GM13977 (cell line): ENCODE measurements at regions not wholly inside any gene's neighbourhood (a gene's known extent, or its start where the extent isn't known, plus 50 kb on each side); places are given as distances from the start of the nearest gene placed in this dataset.

Experiments
- DNase-seq: peaks from one replicate; pipeline ENCODE4 v3.0.0; 2012; ENCODE audit warnings: low spot score
- in situ Hi-C: fragments of 300-500 bp; cut with MboI; formaldehyde crosslinking; loops from one replicate; pipeline ENCODE4 v1.12.0; 2022; ENCODE audit warnings: low sequenced_read_pairs, low pct_unique_long_range_greater_than_20kb, mixed read lengths, inconsistent platforms; ENCODE audit not compliant: unreplicated experiment
- TF ChIP-seq, protein P1 (sequence below): IDR thresholded peaks from 2 replicates; pipeline ENCODE4 v1.5.1; 2012; ENCODE audit warnings: mild to moderate bottlenecking, control low read depth; ENCODE audit not compliant: insufficient read depth; ENCODE audit errors: extremely low read depth, missing control alignments

DNA sequence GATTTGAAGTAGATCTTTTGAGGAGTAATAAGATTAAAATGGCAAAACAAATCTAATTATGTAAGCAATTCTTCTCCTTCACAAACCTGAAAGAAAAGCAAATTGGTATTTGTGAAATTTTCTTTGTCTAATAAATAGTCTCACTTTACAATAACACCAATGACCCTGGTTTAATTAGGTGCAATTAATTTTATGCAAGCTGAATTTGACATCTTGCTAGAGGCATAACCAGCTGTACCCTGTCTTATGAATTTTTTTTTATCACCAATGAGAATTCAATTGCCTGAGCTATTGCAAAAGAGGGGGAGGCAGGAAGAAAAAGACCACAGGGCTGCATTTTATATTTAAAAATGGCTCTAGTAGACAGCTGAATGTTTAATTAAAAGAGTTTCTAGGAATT, 113.5 kb upstream of the IL12A start:
- TF ChIP-seq, protein P1, sequence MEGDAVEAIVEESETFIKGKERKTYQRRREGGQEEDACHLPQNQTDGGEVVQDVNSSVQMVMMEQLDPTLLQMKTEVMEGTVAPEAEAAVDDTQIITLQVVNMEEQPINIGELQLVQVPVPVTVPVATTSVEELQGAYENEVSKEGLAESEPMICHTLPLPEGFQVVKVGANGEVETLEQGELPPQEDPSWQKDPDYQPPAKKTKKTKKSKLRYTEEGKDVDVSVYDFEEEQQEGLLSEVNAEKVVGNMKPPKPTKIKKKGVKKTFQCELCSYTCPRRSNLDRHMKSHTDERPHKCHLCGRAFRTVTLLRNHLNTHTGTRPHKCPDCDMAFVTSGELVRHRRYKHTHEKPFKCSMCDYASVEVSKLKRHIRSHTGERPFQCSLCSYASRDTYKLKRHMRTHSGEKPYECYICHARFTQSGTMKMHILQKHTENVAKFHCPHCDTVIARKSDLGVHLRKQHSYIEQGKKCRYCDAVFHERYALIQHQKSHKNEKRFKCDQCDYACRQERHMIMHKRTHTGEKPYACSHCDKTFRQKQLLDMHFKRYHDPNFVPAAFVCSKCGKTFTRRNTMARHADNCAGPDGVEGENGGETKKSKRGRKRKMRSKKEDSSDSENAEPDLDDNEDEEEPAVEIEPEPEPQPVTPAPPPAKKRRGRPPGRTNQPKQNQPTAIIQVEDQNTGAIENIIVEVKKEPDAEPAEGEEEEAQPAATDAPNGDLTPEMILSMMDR: no peak
- in situ Hi-C loops: loop anchor here (25.0 kb wide), 1 partner anchor 462 kb away; no protein-coding TSS in a partner anchor
- DNase-seq: no peak

DNA sequence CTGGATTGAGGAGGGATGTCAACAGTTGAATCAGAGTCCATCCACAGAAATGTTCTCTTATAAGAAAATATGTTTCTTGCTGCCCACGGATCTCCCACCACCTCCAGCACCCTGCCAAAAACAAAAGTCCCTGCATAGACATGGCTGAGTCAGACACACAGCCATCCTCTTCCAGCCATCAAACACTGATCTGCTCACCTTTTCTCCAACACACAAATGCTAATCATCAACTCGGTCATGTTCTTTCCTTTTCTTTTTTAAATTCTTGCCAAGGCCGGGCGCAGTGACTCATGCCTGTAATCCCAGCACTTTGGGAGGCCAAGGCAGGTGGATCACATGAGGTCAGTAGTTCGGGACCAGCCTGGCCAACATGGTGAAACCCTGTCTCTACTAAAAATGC, 110.7 kb upstream of the IL12A start:
- TF ChIP-seq, protein P1: no peak
- in situ Hi-C loops: loop anchor here (25.0 kb wide), 1 partner anchor 459 kb away; no protein-coding TSS in a partner anchor
- no peak for DNase-seq

DNA sequence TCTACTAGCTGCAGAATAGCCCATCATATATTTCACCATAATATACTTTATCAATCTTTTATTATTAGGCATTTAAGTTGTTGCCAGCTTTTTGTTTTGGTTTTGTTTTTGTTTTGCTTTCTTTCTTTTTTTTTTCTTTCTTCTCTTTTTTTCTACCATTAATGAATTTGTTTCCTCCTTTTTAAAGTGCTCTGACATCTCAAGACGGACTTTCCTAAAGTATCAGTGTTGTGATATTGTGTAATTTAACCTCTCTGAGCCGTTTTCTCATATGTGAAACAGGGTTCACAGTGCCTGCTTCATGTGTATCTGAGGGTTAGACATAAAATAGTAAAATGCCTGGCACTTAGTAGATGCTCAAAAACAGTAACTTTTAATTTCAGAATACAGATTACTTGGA, 109.5 kb upstream of the IL12A start:
- TF ChIP-seq, protein P1: no peak
- in situ Hi-C loops: loop anchor here (25.0 kb wide), 1 partner anchor 458 kb away; no protein-coding TSS in a partner anchor
- DNase-seq: no peak

DNA sequence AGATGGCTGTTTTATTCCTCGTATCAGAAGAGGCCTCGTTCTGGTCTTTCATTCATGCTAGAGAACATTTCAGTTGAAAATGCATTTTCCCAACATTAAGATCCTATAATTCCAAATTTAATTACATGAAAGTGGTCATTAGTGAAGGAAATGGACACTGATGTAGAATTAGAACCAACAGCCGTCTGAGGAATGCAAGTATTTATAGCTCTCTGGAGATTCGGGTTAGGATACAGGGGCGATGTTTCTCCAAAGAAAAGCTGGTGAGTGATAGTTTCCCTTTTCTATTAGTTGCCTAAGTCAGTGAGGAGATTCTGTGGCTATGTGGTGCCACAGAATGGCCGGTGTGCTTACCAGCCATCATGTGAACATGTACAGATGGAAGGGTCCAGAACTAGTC, 109.0 kb upstream of the IL12A start:
- no peak for DNase-seq
- in situ Hi-C loops: loop anchor here (25.0 kb wide), 1 partner anchor 458 kb away; no protein-coding TSS in a partner anchor

DNA sequence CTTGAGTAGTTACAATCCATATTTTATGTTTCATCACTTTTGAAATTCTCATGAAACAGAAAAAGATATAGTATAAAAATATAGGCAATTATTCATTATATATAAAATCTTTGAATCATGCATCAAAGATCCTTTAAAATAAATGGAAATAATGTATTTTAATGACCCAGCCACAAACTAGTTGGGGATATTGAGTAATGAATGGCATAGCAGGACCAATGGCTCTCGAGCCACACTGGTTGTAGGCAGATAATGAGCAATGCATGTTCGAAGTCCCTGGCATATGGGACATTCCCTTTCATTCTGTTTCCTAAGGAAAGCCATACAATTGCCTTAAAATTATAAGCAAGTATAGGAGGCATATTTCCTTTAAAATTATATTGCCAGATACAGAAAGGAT, 107.4 kb upstream of the IL12A start:
- DNase-seq: no peak
- TF ChIP-seq, protein P1: no peak
- in situ Hi-C loops: loop anchor here (5.0 to 25.0 kb wide), 2 partner anchors 121 to 456 kb away; no protein-coding TSS in a partner anchor

More for the DNA sequence above, 109.0 kb upstream of the IL12A start:
- TF ChIP-seq, protein P1: no peak

DNA sequence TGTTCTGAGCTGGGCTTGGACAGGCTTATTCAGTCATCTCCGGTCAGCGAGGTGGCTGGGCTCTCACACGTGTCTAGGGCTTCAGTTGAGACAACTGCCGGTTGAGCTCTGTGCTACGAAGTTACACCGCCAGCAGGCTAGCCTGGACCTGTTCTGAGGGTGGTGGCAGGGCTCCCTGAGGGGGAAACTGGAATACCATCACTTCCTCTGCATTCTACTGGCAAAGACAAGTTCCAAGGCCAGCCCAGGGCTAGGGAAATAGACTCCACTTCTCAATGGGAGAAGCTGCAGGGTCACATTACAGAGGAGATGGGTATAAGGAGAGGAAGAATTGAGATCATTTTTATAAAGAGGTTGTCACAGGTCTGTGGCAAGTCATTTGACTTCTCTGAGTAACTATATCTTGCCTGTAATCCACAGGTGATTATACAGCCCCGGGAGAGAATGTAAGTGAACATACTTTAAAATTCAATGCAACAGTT, 106.8 kb upstream of the IL12A start:
- no peak for DNase-seq
- TF ChIP-seq, protein P1: no peak
- in situ Hi-C loops: loop anchor here (5.0 to 25.0 kb wide), 2 partner anchors 120 to 455 kb away; no protein-coding TSS in a partner anchor

DNA sequence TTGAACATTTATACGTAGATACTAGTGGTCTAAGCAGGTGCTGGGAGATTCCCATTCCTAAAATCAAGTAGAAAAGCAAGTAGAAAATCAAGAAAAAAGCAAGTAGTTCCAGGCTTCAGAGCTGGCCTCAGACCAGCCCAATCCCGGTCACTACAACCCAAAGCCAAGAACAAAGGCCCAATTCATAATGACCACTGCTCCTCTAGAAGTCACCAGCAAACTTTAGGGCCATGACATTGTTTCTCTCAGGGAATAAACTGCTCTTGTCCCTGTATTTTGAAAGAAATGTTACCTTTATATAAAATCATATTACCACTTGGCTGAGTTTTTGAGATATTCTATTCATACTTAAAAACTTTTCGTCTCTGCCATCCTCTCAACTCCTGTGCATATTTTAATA, 106.3 kb upstream of the IL12A start:
- in situ Hi-C loops: loop anchor here (5.0 to 25.0 kb wide), 2 partner anchors 120 to 455 kb away; no protein-coding TSS in a partner anchor
- DNase-seq: no peak
- TF ChIP-seq, protein P1: no peak
